ENCODE measurements at regions not wholly inside any gene's neighbourhood (a gene's known extent, or its start where the extent isn't known, plus 50 kb on each side); places are given as distances from the start of the nearest gene placed in this dataset.

DNA sequence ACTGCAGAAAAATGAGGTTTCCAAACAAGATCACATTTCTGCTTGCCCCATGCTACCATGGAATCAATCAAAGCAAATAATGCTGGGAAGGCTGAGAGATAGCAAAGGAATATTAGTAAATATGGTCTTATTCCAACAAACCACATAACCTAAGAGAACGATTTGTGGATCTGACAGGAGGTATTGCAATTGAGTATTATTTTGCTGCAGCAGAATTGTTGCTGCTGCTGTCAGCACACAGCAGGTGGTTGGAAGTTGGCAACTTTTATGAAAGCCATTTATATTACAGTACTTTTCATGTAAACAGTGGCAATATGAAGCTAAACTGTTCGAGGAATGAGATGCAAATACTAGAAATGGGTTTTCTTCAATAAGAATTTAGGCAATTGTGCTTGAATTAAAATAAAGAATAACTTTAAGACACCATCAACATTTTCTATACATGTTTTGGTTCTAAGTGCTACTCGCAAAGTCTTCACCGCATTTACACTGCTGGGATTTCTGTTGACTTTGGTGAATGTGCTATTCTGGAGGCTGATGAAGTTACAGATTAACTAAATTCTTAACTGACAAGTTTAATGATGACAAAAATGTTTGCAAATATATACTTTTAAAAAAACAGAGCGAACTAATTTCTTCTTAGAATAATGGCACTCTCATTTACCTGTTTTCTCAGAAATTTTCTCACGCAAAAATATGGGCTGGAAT is 1285.7 kb downstream of the CNTNAP5 start (continued):
- TF ChIP-seq NFYB (CRISPR knock-in tag; conservative IDR thresholded peaks at IDR 0.05; ENCODE audit: low read depth), result no peak
- TF ChIP-seq, protein P1, sequence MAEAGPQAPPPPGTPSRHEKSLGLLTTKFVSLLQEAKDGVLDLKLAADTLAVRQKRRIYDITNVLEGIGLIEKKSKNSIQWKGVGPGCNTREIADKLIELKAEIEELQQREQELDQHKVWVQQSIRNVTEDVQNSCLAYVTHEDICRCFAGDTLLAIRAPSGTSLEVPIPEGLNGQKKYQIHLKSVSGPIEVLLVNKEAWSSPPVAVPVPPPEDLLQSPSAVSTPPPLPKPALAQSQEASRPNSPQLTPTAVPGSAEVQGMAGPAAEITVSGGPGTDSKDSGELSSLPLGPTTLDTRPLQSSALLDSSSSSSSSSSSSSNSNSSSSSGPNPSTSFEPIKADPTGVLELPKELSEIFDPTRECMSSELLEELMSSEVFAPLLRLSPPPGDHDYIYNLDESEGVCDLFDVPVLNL (CRISPR knock-in tag; IDR thresholded peaks at IDR 0.05; ENCODE audit: borderline replicate concordance, low read depth), result no peak
- TF ChIP-seq ATF3 (CRISPR knock-in tag; conservative IDR thresholded peaks at IDR 0.05), result no peak
- TF ChIP-seq, protein P2, sequence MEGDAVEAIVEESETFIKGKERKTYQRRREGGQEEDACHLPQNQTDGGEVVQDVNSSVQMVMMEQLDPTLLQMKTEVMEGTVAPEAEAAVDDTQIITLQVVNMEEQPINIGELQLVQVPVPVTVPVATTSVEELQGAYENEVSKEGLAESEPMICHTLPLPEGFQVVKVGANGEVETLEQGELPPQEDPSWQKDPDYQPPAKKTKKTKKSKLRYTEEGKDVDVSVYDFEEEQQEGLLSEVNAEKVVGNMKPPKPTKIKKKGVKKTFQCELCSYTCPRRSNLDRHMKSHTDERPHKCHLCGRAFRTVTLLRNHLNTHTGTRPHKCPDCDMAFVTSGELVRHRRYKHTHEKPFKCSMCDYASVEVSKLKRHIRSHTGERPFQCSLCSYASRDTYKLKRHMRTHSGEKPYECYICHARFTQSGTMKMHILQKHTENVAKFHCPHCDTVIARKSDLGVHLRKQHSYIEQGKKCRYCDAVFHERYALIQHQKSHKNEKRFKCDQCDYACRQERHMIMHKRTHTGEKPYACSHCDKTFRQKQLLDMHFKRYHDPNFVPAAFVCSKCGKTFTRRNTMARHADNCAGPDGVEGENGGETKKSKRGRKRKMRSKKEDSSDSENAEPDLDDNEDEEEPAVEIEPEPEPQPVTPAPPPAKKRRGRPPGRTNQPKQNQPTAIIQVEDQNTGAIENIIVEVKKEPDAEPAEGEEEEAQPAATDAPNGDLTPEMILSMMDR (IDR thresholded peaks at IDR 0.05), result no peak
- no peak for TF ChIP-seq NR2C2 (CRISPR knock-in tag; IDR thresholded peaks at IDR 0.05)
- TF ChIP-seq GTF2I (CRISPR knock-in tag; conservative IDR thresholded peaks at IDR 0.05), result no peak
- TF ChIP-seq SOX15 (CRISPR knock-in tag; IDR thresholded peaks at IDR 0.05), result no peak
- no peak for TF ChIP-seq RELA (CRISPR knock-in tag; IDR thresholded peaks at IDR 0.05; ENCODE audit: borderline replicate concordance)

DNA sequence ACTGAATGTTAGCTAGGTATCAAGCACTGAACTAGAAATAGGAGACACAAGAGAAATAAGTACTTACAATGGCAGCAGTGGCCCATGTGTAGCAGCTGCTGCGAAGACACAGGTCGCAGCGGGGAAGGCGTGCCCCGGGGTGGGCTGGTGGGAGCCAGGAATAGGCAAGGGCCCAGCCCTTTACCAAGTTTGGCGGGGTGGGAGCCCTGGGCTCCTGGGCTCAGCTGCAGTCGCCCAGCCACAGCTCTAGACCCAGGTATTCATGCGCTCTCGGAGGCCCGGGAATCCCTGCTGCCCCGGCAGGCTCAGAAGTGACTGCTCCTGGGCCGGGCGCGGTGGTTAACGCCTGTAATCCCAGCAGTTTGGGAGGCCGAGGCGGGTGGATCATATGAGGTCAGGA is 1287.3 kb downstream of the CNTNAP5 start:
- peaks cover 4% of the 10 kb centered on the region; the same call in 1 of the 2 replicates for H3K9me3 Mint-ChIP-seq
- CTCF ChIA-PET, result no interaction called here
- H3K36me3 Mint-ChIP-seq, result peaks cover 4% of the 10 kb centered on the region; the same call in 1 of the 2 replicates
- POLR2A ChIA-PET, result no interaction called here
- H3K4me1 Mint-ChIP-seq, result no peaks in the 10 kb centered on the region
- no peak overlapping the region for H3K4me3 Mint-ChIP-seq
- DNase-seq (ENCODE audit: low spot score) (no peak), ATAC-seq (no peak)
- no peak overlapping the region for H3K27ac Mint-ChIP-seq
- H3K27me3 Mint-ChIP-seq (ENCODE audit: low read depth), result no peaks in the 10 kb centered on the region
- no peak for TF ChIP-seq EMX1 (CRISPR knock-in tag; IDR thresholded peaks at IDR 0.05)
- TF ChIP-seq NR3C1 (CRISPR knock-in tag; conservative IDR thresholded peaks at IDR 0.05; ENCODE audit: low read depth), result no peak
- TF ChIP-seq JUN (CRISPR knock-in tag; IDR thresholded peaks at IDR 0.05), result no peak
- no peak for TF ChIP-seq STAT6 (CRISPR knock-in tag; conservative IDR thresholded peaks at IDR 0.05; ENCODE audit: low read depth)
- TF ChIP-seq ZNF416 (CRISPR knock-in tag; IDR thresholded peaks at IDR 0.05), result no peak
- TF ChIP-seq NR1H2 (CRISPR knock-in tag; IDR thresholded peaks at IDR 0.05), result no peak

DNA sequence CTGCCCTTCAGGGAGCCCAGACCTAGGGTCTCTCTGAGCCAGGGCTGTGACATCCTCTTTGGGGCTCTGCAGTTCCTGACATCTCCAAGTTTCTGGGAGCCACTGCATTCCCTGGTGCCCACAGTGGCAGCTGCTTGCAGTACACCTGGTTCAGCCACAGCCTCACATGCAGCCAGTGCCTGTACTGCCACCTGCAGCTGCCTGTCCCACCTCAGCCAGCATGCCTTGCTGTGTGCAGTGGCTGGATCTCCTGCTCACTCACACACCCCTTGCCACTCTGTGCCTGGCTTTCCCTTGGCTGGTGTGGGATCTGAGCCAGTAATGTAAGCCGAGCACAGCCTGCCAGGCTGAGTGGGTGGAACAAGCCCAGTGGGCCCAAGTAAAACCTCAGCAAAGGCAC is 1288.7 kb downstream of the CNTNAP5 start:
- ChIA-PET POLR2A (no interaction called here), CTCF (no interaction called here)
- Mint-ChIP-seq H3K27me3 (ENCODE audit: low read depth) (no peaks in the 10 kb centered on the region), H3K4me3 (no peak overlapping the region), H3K4me1 (no peaks in the 10 kb centered on the region), H3K36me3 (peaks cover 4% of the 10 kb centered on the region), H3K27ac (no peak overlapping the region), H3K9me3 (peaks cover 9% of the 10 kb centered on the region)
- ATAC-seq (peak; percentile 91), DNase-seq (ENCODE audit: low spot score) (peak; percentile 15)
- TF ChIP-seq OVOL2 (CRISPR knock-in tag; IDR thresholded peaks at IDR 0.05; ENCODE audit: borderline replicate concordance), result no peak
- no peak for TF ChIP-seq NFATC4 (CRISPR knock-in tag; IDR thresholded peaks at IDR 0.05)
- no peak for TF ChIP-seq MXD4 (CRISPR knock-in tag; IDR thresholded peaks at IDR 0.05; ENCODE audit: borderline replicate concordance)
- no peak for TF ChIP-seq NR3C1 (CRISPR knock-in tag; conservative IDR thresholded peaks at IDR 0.05; ENCODE audit: low read depth)
- no peak for TF ChIP-seq ESRRA (CRISPR knock-in tag; IDR thresholded peaks at IDR 0.05; ENCODE audit: borderline replicate concordance)
- TF ChIP-seq TEAD4 (CRISPR knock-in tag; IDR thresholded peaks at IDR 0.05), result no peak
- no peak for TF ChIP-seq NR1H2 (CRISPR knock-in tag; IDR thresholded peaks at IDR 0.05)
- no peak for TF ChIP-seq AFF4 (CRISPR knock-in tag; IDR thresholded peaks at IDR 0.05; ENCODE audit: borderline replicate concordance)
- TF ChIP-seq SOX15 (CRISPR knock-in tag; IDR thresholded peaks at IDR 0.05), result no peak
- no peak for TF ChIP-seq ERG (CRISPR knock-in tag; IDR thresholded peaks at IDR 0.05)
- TF ChIP-seq, protein P3, sequence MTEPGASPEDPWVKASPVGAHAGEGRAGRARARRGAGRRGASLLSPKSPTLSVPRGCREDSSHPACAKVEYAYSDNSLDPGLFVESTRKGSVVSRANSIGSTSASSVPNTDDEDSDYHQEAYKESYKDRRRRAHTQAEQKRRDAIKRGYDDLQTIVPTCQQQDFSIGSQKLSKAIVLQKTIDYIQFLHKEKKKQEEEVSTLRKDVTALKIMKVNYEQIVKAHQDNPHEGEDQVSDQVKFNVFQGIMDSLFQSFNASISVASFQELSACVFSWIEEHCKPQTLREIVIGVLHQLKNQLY (CRISPR knock-in tag; IDR thresholded peaks at IDR 0.05), result no peak

Data from WTC11 (cell line).